Stimulated activated CD4-positive, alpha-beta T cell treated with anti-CD3 and anti-CD28 coated beads, Interleukin-1b, Interleukin-23, amount 100 ng/mL, for 48 hours (primary cell): ENCODE measurements at regions not wholly inside any gene's neighbourhood (a gene's known extent, or its start where the extent isn't known, plus 50 kb on each side); places are given as distances from the start of the nearest gene placed in this dataset.

Source experiments
- DNase-seq: peaks from one replicate; pipeline ENCODE4 v3.0.0-alpha.2; 2020

GRCh38 chr3:25259871-25260270 lies 168.2 kb upstream of the RARB start:
- no peak for DNase-seq

DNA sequence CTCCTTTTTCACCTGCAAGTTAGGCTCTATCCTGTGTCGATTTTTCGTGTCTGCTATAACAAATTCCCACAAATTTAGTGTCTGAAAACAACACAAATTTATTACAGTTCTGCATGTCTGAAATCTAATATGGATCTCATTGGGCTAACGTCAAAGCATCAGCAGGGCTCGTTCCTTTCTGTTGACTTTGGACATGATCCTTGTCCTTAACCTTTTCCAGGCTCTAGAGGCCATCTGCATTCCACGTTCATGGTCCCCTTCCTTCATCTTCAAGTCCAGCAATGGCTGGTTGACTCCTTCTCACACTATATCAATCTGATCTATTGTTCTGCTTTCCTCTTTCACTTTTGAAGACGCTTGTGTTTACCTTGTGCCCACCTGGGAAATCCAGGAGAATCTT lies 165.7 kb upstream of the RARB start:
- DNase-seq, result no peak

DNA sequence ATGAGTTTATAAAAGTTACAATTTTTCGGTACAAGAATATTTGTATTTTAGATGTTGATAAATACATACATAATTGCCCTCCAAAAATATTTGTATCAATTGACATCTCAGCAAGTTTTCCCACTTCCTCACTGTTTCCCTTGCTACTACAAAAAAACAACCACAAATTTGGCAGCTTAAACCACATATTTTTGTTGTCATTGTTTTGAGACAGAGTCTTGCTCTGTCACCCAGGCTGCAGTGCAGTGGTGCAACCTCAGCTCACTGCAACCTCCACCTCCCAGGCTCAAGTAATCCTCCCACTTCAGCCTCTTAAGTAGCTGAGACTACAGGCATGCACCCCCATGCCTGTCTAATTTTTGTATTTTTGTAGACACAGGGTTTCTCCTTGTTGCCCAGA lies 162.8 kb upstream of the RARB start:
- no peak for DNase-seq

GRCh38 chr3:25266677-25267076 lies 161.4 kb upstream of the RARB start:
- no peak for DNase-seq

DNA sequence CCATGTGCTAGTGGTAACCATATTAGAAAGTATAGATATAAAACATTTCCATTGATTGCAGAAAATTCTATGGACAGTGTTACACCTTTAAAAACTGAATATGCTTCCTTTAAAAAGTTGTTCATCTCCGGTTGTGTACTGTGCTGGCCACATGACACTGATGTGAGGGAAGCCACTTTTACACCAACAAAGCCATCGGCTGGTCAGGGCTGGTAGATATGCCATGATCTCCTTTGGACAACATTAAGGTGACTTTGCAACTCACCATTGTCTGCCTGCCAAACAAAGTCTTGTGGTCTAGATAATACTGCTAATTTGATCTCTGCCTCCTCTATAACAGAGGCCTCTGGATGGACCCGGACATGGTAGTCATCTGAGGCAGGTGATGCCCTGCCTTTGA lies 156.0 kb upstream of the RARB start:
- no peak for DNase-seq

DNA sequence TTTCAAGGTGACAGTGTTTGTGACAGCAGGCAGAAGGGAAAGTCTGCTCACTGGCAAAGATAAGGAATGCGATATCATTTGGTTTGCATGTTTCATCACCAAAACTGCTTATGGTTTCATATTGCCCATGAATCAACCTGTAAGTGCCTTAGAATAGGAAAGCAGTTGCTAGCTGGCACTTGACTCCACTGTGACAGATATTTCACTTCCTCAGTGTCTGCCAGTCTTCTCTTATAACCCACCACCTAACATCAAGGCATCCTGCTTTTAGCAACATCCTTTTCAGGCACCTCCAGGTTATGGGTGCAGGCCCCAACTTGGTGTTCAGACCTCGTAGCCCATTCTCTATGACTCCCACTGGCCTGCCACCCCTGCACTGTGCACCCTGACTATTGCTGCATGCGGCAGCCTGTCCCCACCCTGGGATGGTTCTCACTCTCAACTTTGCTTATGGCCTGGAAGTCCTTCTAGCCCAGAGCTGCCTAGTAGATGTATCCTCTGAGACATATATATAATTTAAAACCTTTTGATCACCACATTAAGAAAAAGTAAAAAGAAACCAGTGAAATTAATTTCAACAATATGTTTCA lies 154.4 kb upstream of the RARB start:
- no peak for DNase-seq

DNA sequence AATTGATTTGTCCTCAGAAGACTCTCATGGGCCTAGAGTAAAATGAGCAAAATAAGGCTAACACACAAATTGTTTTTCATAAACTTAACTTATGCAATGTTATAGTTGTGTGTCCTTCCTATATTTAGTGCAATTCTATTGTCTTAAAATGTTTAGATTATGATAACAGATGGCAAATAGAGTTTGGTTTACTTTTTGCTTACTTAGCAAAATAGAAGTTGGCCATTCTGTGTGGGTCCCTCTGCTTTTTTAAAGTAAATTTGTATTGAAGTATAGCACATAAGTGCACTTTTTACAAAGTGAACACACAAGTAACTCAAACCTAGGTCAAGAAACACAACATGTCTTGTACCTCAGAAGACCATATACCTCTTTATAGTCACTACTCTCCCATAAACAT lies 150.6 kb upstream of the RARB start:
- DNase-seq, result no peak

GRCh38 chr3:25281041-25281731 lies 146.9 kb upstream of the RARB start:
- DNase-seq, result no peak

- DNase-seq, result no peak
These were observed 146.3 kb upstream of the RARB start for GRCh38 chr3:25281732-25282126.

GRCh38 chr3:25283613-25284012 lies 144.4 kb upstream of the RARB start:
- no peak for DNase-seq

- DNase-seq, result no peak
These were observed 143.8 kb upstream of the RARB start for GRCh38 chr3:25284249-25284648.

GRCh38 chr3:25287291-25287884 lies 140.7 kb upstream of the RARB start:
- no peak for DNase-seq

GRCh38 chr3:25288413-25288812 lies 139.7 kb upstream of the RARB start:
- no peak for DNase-seq

DNA sequence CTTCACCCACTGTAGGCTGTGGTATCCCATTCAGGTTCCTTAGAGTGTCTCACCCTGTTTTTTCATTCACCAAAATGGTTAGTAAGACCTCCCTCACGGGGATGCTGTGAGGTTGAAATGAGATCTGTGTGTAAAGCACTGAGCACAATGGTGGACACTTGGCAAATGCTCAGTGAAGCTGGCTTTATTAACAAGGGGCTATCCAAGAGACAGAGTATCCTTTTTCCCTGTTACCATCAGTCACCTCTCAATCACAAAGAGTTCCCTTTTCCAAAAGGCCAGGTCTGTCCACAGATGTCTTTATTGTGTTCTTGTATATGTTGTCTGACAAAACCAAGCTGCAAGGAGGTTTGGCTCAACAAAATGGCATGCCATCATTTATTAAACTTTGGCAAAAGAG lies 138.9 kb upstream of the RARB start:
- DNase-seq, result no peak

GRCh38 chr3:25289663-25290062 lies 138.4 kb upstream of the RARB start:
- no peak for DNase-seq

- no peak for DNase-seq
These were observed 136.6 kb upstream of the RARB start for GRCh38 chr3:25291481-25291905.

- no peak for DNase-seq
These were observed 136.0 kb upstream of the RARB start for GRCh38 chr3:25292036-25292435.

- DNase-seq, result no peak
These were observed 135.5 kb upstream of the RARB start for GRCh38 chr3:25292595-25292994.

- no peak for DNase-seq
These were observed 134.3 kb upstream of the RARB start for GRCh38 chr3:25293736-25294135.

- no peak for DNase-seq
These were observed 133.8 kb upstream of the RARB start for GRCh38 chr3:25294169-25294805.

DNA sequence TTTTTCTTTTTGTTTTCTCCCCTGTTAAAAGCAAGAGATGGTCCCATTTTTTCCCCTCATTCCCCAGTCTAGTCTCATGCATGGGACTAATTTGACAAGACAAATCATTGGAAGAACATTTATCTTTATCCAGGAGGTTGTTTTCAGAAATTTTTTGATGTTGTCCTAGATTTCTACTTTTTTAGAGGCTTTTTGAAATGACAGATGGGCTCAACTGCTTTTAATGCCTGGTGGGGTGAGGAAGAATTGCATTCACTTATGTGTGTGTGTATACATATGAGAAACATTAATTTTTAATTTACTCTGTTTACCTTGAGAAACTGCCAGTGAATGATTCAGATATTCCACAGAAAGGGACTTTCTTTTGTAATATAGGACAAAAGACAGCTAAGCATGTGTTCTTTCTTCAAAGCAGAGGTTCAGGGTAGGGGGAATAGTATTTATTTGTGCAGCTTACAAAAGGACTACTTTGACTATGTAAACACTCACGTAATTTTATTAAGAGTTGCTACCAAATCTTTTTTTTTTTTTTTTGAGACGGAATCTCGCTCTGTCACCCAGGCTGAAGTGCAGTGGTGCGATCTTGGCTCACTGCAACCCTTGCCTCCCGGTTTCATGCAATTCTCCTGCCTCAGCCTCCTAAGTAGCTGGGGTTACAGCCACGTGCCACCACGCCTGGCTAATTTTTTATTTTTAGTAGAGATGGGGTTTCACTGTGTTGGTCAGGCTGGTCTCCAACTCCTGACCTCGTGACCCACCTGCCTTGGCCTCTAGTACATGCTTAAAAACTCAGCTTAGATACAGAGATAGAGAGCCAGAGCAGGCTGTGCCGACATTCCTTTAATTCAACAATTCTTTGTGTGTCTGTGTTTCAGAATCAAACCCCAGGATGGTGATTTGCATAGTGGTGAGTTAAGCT lies 130.1 kb upstream of the RARB start:
- DNase-seq, result no peak

DNA sequence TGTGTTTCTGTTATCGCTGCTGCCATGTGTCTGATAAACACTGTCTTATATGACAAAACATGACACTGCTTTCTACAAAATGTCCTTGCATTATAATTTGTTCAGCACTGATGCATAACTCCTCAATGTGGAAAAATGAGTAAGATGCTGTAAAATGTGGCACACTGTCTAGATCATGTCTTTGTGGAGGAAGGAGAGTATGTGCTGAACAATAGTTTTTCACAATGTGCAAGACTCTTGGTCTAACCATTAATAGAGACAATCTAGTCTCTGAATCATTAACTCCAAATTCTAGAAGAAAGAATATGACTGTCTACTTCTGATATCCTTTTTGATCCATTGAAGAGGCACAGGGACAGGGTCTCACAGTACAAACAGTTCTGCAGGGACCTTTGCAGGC lies 127.9 kb upstream of the RARB start:
- no peak for DNase-seq

DNA sequence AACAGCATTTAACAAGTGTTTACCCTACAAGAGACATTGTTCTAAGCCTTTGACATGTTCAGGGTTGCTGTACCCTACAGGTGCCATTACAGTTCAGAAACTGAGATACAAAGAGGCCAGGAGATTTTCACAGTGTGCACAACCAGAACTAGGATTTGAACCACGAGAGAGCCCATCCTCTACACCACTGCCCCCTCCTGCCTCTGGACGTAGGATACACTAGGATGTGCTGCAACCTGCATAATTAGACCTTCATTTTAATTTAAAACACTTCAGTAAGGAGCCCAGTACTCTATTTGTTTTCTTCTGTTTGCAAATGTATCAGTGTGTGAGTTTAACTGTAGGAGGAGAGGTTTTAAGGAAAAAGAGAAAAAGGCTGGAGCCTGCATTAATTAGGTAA lies 123.1 kb upstream of the RARB start:
- DNase-seq, result no peak
